Breast epithelium (tissue), 4 donors: ENCODE measurements at regions not wholly inside any gene's neighbourhood (a gene's known extent, or its start where the extent isn't known, plus 50 kb on each side); places are given as distances from the start of the nearest gene placed in this dataset.

ENCODE experiments used
- DNase-seq, 2 donors: peaks; one replicate each; pipeline ENCODE4 v3.0.0-alpha.2; 2019; ENCODE audit warnings: low spot score in 2 of 2
- H3K27ac ChIP-seq, 2 donors: fragments of 200-600 bp; sonication (generic) in 1 of 2; one replicate each; pipeline ENCODE4 v1.5.1; 2016 to 2019; ENCODE audit warnings: mild to moderate bottlenecking in 1 of 2
- H3K27me3 ChIP-seq, 2 donors: fragments of 200-600 bp; sonication (generic) in 1 of 2; one replicate each; pipeline versions ENCODE4 v1.5.1 to v1.6.0; 2017 to 2019; ENCODE audit warnings: control low read depth in 1 of 2, mild to moderate bottlenecking in 1 of 2
- H3K36me3 ChIP-seq: fragments of 200-600 bp; one replicate; pipeline ENCODE4 v1.5.1; 2019
- H3K4me1 ChIP-seq, 2 donors: fragments of 200-600 bp; sonication (generic); one replicate each; pipeline ENCODE4 v1.5.1; 2016 to 2019; ENCODE audit warnings: control low read depth in 1 of 2
- H3K4me3 ChIP-seq, 3 donors: fragments of 200-600 bp; sonication (generic); 1 replicate in 2 of 3; 2 replicates in 1 of 3; pipeline ENCODE4 v1.5.1; 2016 to 2019; ENCODE audit warnings: mild to moderate bottlenecking in 3 of 3, moderate library complexity in 2 of 3
- H3K9me3 ChIP-seq, 2 donors: fragments of 200-600 bp; sonication (generic) in 1 of 2; one replicate each; pipeline ENCODE4 v1.5.1; 2016 to 2019; ENCODE audit warnings: control low read depth in 1 of 2
- CTCF ChIP-seq, 3 donors: fragments of 450-650 bp; IDR thresholded peaks; one replicate each; pipeline ENCODE4 v1.5.1; 2016 to 2017; ENCODE audit warnings: antibody characterized with exemption in 3 of 3, mild to moderate bottlenecking in 3 of 3, moderate library complexity in 3 of 3
- POLR2A ChIP-seq: fragments of 450-650 bp; IDR thresholded peaks from one replicate; pipeline ENCODE4 v1.6.1; 2016; ENCODE audit warnings: antibody characterized with exemption, mild to moderate bottlenecking, moderate library complexity
- POLR2AphosphoS5 ChIP-seq, 3 donors: sonication (generic); formaldehyde crosslinking; IDR thresholded peaks; one replicate each; pipeline ENCODE4 v1.6.1; 2017; ENCODE audit warnings: antibody characterized with exemption in 3 of 3
- intact Hi-C: fragments of 100-400 bp; cut with DNase I; formaldehyde crosslinking; loops from one replicate; pipeline ENCODE4 v1.15.1; 2023; ENCODE audit warnings: low total_unique reads

- intact Hi-C loops = no loop called here
These were observed 94.2 kb upstream of the NKX1-1 start for GRCh38 chr4:1500231-1500965.

GRCh38 chr4:1499465-1499864 lies 93.2 kb upstream of the NKX1-1 start:
- TF ChIP-seq CTCF (IDR thresholded peaks at IDR 0.05) (no peak), POLR2AphosphoS5 (IDR thresholded peaks at IDR 0.05) (no peak), POLR2A (no peak)
- H3K4me1 ChIP-seq = no peaks in the 10 kb centered on the region
- H3K27me3 ChIP-seq = peaks cover 0 to 63% of the 10 kb centered on the region in 2 donors
- H3K27ac ChIP-seq = no peak overlapping the region
- H3K4me3 ChIP-seq = no peak overlapping the region
- no peaks in the 10 kb centered on the region for H3K36me3 ChIP-seq
- no peak for DNase-seq
- intact Hi-C loops = no loop called here
- no peaks in the 10 kb centered on the region for H3K9me3 ChIP-seq

More at GRCh38 chr4:1500231-1500965, 94.2 kb upstream of the NKX1-1 start:
- Histone ChIP-seq H3K4me3 (no peak overlapping the region), H3K27ac (no peak overlapping the region), H3K9me3 (no peaks in the 10 kb centered on the region), H3K27me3 (peaks cover 0 to 63% of the 10 kb centered on the region in 2 donors), H3K36me3 (no peaks in the 10 kb centered on the region), H3K4me1 (no peaks in the 10 kb centered on the region)
- no peak for DNase-seq
- TF ChIP-seq CTCF (IDR thresholded peaks at IDR 0.05) = no peak
- no peak for TF ChIP-seq POLR2A
- TF ChIP-seq POLR2AphosphoS5 (IDR thresholded peaks at IDR 0.05) = no peak

GRCh38 chr4:1497189-1497801 lies 91.1 kb upstream of the NKX1-1 start:
- H3K27ac ChIP-seq = no peak overlapping the region
- no peaks in the 10 kb centered on the region for H3K4me1 ChIP-seq
- no peak for DNase-seq
- intact Hi-C loops = no loop called here
- TF ChIP-seq POLR2A = no peak
- TF ChIP-seq CTCF (IDR thresholded peaks at IDR 0.05) = no peak
- no peak for TF ChIP-seq POLR2AphosphoS5 (IDR thresholded peaks at IDR 0.05)
- H3K36me3 ChIP-seq = no peaks in the 10 kb centered on the region
- peaks cover 0 to 63% of the 10 kb centered on the region in 2 donors for H3K27me3 ChIP-seq
- no peaks in the 10 kb centered on the region for H3K9me3 ChIP-seq
- H3K4me3 ChIP-seq = no peak overlapping the region

GRCh38 chr4:1496116-1496642 lies 89.9 kb upstream of the NKX1-1 start:
- no peak for DNase-seq
- Histone ChIP-seq H3K27ac (no peak overlapping the region), H3K4me1 (no peaks in the 10 kb centered on the region), H3K36me3 (no peaks in the 10 kb centered on the region), H3K9me3 (no peaks in the 10 kb centered on the region), H3K4me3 (no peak overlapping the region), H3K27me3 (peaks cover 0 to 63% of the 10 kb centered on the region in 2 donors)
- TF ChIP-seq POLR2AphosphoS5 (IDR thresholded peaks at IDR 0.05) (no peak), CTCF (IDR thresholded peaks at IDR 0.05) (no peak), POLR2A (no peak)
- intact Hi-C loops = no loop called here
